Sigmoid colon (tissue), 6 donors: ENCODE measurements at regions not wholly inside any gene's neighbourhood (a gene's known extent, or its start where the extent isn't known, plus 50 kb on each side); places are given as distances from the start of the nearest gene placed in this dataset.

Experiments used
- DNase-seq: peaks from one replicate; pipeline ENCODE4 v3.0.0-alpha.2; 2019
- H3K27ac ChIP-seq, 4 donors: fragments of 200-600 bp; sonication (generic); one replicate each; pipeline ENCODE4 v1.5.1; 2016 to 2019; ENCODE audit warnings: mild to moderate bottlenecking in 1 of 4
- H3K27me3 ChIP-seq, 3 donors: fragments of 200-600 bp; sonication (generic); one replicate each; pipeline ENCODE4 v1.5.1; 2019; ENCODE audit warnings: mild to moderate bottlenecking in 1 of 3
- H3K36me3 ChIP-seq, 4 donors: fragments of 200-600 bp; sonication (generic); one replicate each; pipeline ENCODE4 v1.5.1; 2016 to 2019
- H3K4me1 ChIP-seq, 4 donors: fragments of 200-600 bp; sonication (generic); one replicate each; pipeline ENCODE4 v1.5.1; 2017 to 2019
- H3K4me3 ChIP-seq, 4 donors: fragments of 200-600 bp; sonication (generic); one replicate each; pipeline ENCODE4 v1.5.1; 2017 to 2019; ENCODE audit warnings: mild to moderate bottlenecking in 2 of 4, moderate library complexity in 1 of 4
- H3K9me3 ChIP-seq, 4 donors: fragments of 200-600 bp in 3 of 4; sonication (generic) in 3 of 4; one replicate each; pipeline versions ENCODE4 v1.5.1 to v1.6.1; 2013 to 2019
- CTCF ChIP-seq, 4 experiments: fragments of 450-650 bp in 3 of 4; fragments of 200-600 bp in 1 of 4; IDR thresholded peaks; one replicate each; pipeline ENCODE4 v1.5.1; 2016 to 2019; ENCODE audit warnings: antibody characterized with exemption in 4 of 4, mild to moderate bottlenecking in 3 of 4, moderate library complexity in 2 of 4
- EP300 ChIP-seq, 4 donors: sonication (generic); formaldehyde crosslinking; IDR thresholded peaks; one replicate each; pipeline ENCODE4 v1.6.1; 2017; ENCODE audit warnings: antibody characterized with exemption in 4 of 4
- POLR2A ChIP-seq, 2 donors: fragments of 450-650 bp; IDR thresholded peaks; one replicate each; pipeline ENCODE4 v1.6.1; 2016; ENCODE audit warnings: antibody characterized with exemption in 2 of 2, mild to moderate bottlenecking in 2 of 2, moderate library complexity in 2 of 2
- POLR2AphosphoS5 ChIP-seq, 4 donors: sonication (generic); formaldehyde crosslinking; IDR thresholded peaks; one replicate each; pipeline ENCODE4 v1.6.1; 2017; ENCODE audit warnings: antibody characterized with exemption in 4 of 4
- WGBS, 2 donors: extraction: QIAGEN DNeasy Blood & Tissue Kit; methylation state at CpG; one replicate each; pipeline ENCODE4 v1.1.7; 2013; 5-methylcytosine and 5-hydroxymethylcytosine counted together
- intact Hi-C: fragments of 100-400 bp; cut with DNase I; formaldehyde crosslinking; loops from one replicate; pipeline ENCODE4 v1.15.1; 2023
- donor health status: healthy with polysubstance abuse.
- donor health status: healthy.

- no peak for TF ChIP-seq CTCF (IDR thresholded peaks at IDR 0.05)
- no peak for TF ChIP-seq POLR2AphosphoS5 (IDR thresholded peaks at IDR 0.05)
- no peak for TF ChIP-seq POLR2A (IDR thresholded peaks at IDR 0.05)
- no peak for TF ChIP-seq EP300 (IDR thresholded peaks at IDR 0.05)
- H3K9me3 ChIP-seq, result peaks cover 0 to 2% (median 0%) of the 10 kb centered on the region in 4 donors
- H3K4me3 ChIP-seq, result no peak overlapping the region
- 78 to 83% methylated on average over 3 of the region's 3 CpGs for WGBS, 2 donors
- H3K27me3 ChIP-seq, result no peaks in the 10 kb centered on the region
- intact Hi-C loops, result no loop called here
- H3K27ac ChIP-seq, result no peak overlapping the region
- DNase-seq, result no peak
- H3K36me3 ChIP-seq, result no peaks in the 10 kb centered on the region
- no peaks in the 10 kb centered on the region for H3K4me1 ChIP-seq
These were observed 253.1 kb downstream of the BCAT1 start for GRCh38 chr12:24695657-24696329.

- no peaks in the 10 kb centered on the region for H3K4me1 ChIP-seq
- no peaks in the 10 kb centered on the region for H3K9me3 ChIP-seq
- no peak overlapping the region for H3K27ac ChIP-seq
- no peaks in the 10 kb centered on the region for H3K27me3 ChIP-seq
- 89 to 95% methylated on average over 4 of the region's 4 CpGs for WGBS, 2 donors
- no peak overlapping the region for H3K4me3 ChIP-seq
- TF ChIP-seq POLR2AphosphoS5 (IDR thresholded peaks at IDR 0.05), result no peak
- no peak for TF ChIP-seq EP300 (IDR thresholded peaks at IDR 0.05)
- TF ChIP-seq POLR2A (IDR thresholded peaks at IDR 0.05), result no peak
- no peak for TF ChIP-seq CTCF (IDR thresholded peaks at IDR 0.05)
- DNase-seq, result no peak
- H3K36me3 ChIP-seq, result no peaks in the 10 kb centered on the region
- intact Hi-C loops, result no loop called here
These were observed 253.8 kb downstream of the BCAT1 start for GRCh38 chr12:24695103-24695502.

GRCh38 chr12:24688601-24689000 is 260.3 kb downstream of the BCAT1 start:
- H3K4me1 ChIP-seq, result no peaks in the 10 kb centered on the region
- WGBS, 2 donors, result 92 to 95% methylated on average over 6 of the region's 6 CpGs

GRCh38 chr12:24681570-24681969 is 267.3 kb downstream of the BCAT1 start:
- no peak for DNase-seq
- Histone ChIP-seq H3K9me3 (peaks cover 0 to 2% (median 0%) of the 10 kb centered on the region in 4 donors), H3K27ac (no peak overlapping the region), H3K4me1 (no peaks in the 10 kb centered on the region), H3K36me3 (no peaks in the 10 kb centered on the region), H3K27me3 (no peaks in the 10 kb centered on the region), H3K4me3 (no peak overlapping the region)
- TF ChIP-seq CTCF (IDR thresholded peaks at IDR 0.05) (no peak), EP300 (IDR thresholded peaks at IDR 0.05) (no peak), POLR2A (IDR thresholded peaks at IDR 0.05) (no peak), POLR2AphosphoS5 (IDR thresholded peaks at IDR 0.05) (no peak)
- WGBS, 2 donors, result 79 to 88% methylated on average over 3 of the region's 3 CpGs
- intact Hi-C loops, result no loop called here

More at GRCh38 chr12:24688601-24689000, 260.3 kb downstream of the BCAT1 start:
- DNase-seq, result no peak
- TF ChIP-seq CTCF (IDR thresholded peaks at IDR 0.05) (no peak), POLR2A (IDR thresholded peaks at IDR 0.05) (no peak), EP300 (IDR thresholded peaks at IDR 0.05) (no peak)
- no peaks in the 10 kb centered on the region for H3K27me3 ChIP-seq
- no peak overlapping the region for H3K4me3 ChIP-seq
- no peak overlapping the region for H3K27ac ChIP-seq
- peaks cover 0 to 2% (median 0%) of the 10 kb centered on the region in 4 donors for H3K9me3 ChIP-seq
- intact Hi-C loops, result no loop called here
- no peaks in the 10 kb centered on the region for H3K36me3 ChIP-seq

- no peak overlapping the region for H3K4me3 ChIP-seq
- H3K4me1 ChIP-seq, result no peaks in the 10 kb centered on the region
- TF ChIP-seq EP300 (IDR thresholded peaks at IDR 0.05) (no peak), CTCF (IDR thresholded peaks at IDR 0.05) (no peak), POLR2AphosphoS5 (IDR thresholded peaks at IDR 0.05) (no peak), POLR2A (IDR thresholded peaks at IDR 0.05) (no peak)
- H3K27me3 ChIP-seq, result no peaks in the 10 kb centered on the region
- WGBS, 2 donors, result 56 to 77% methylated on average over 3 of the region's 3 CpGs
- intact Hi-C loops, result no loop called here
- no peak overlapping the region for H3K27ac ChIP-seq
- no peaks in the 10 kb centered on the region for H3K36me3 ChIP-seq
- no peak for DNase-seq
- no peaks in the 10 kb centered on the region for H3K9me3 ChIP-seq
These were observed 269.8 kb downstream of the BCAT1 start for GRCh38 chr12:24679126-24679525.
